HepG2 (cell line): ENCODE measurements at regions not wholly inside any gene's neighbourhood (a gene's known extent, or its start where the extent isn't known, plus 50 kb on each side); places are given as distances from the start of the nearest gene placed in this dataset.

ENCODE experiments used
- ATAC-seq: fragments of 200-7000 bp; cut with Tn5 transposase; 3 replicates; pipeline ENCODE4 v1.9.1; 2020; ENCODE audit warnings: mild to moderate bottlenecking, moderate library complexity
- BruUV-seq: library from RNA; stranded (reverse); fragments of 400-500 nt; replicated peaks from 2 replicates; lab custom pipeline; 2021; lab: Mats Ljungman, UMichigan
- CTCF ChIA-PET: fragments of 300-600 bp; formaldehyde crosslinking; extraction: SDS; loops from one replicate; lab custom pipeline; 2021; ENCODE audit warnings: low total read pairs, inconsistent platforms, low intra/inter-chr PET ratio; lab: Yijun Ruan, JAX
- POLR2A ChIA-PET: fragments of 350-600 bp; sonication (Branson Sonifier 250); formaldehyde crosslinking; loops from one replicate; lab custom pipeline; 2020; ENCODE audit warnings: antibody characterized with exemption, inconsistent platforms; lab: Yijun Ruan, JAX
- DNase-seq: peaks from one replicate; pipeline ENCODE4 v3.0.0-alpha.2; 2015; ENCODE audit warnings: low spot score
- FAIRE-seq: peaks from 3 replicates; lab custom pipeline; 2011; peaks lifted over from hg19 to GRCh38; lab: Jason Lieb, UNC
- H2AFZ ChIP-seq: one replicate; pipeline ENCODE4 v1.6.1; 2011; ENCODE audit warnings: low read length, inconsistent platforms
- H3K27ac ChIP-seq: fragments of 300-600 bp; 3 replicates; pipeline ENCODE4 v1.8.0; 2011; ENCODE audit warnings: mixed run types, mild to moderate bottlenecking, mixed read lengths, low read length, inconsistent platforms; ENCODE audit not compliant: insufficient read depth; ENCODE audit errors: extremely low read length
- H3K27me3 ChIP-seq, 2 experiments: fragments of 200-600 bp in 1 of 2; 2 replicates in 1 of 2; 3 replicates in 1 of 2; pipeline versions ENCODE4 v1.6.0 to v1.8.0; 2011; ENCODE audit warnings: low read length in 2 of 2, mild to moderate bottlenecking in 2 of 2, moderate library complexity in 2 of 2, inconsistent platforms in 1 of 2; ENCODE audit not compliant: insufficient read depth in 2 of 2, control insufficient read depth in 1 of 2
- H3K36me3 ChIP-seq, 2 experiments: fragments of 200-600 bp in 1 of 2; replicated peaks in 1 of 2; 2 replicates in 1 of 2; 3 replicates in 1 of 2; pipeline versions ENCODE4 v1.5.1 to v1.8.0; 2011; ENCODE audit warnings: low read length in 2 of 2, inconsistent platforms in 1 of 2; ENCODE audit not compliant: insufficient read depth in 2 of 2, control insufficient read depth in 1 of 2
- H3K4me1 ChIP-seq: 2 replicates; pipeline ENCODE4 v1.5.1; 2012; ENCODE audit warnings: low read length, inconsistent platforms; ENCODE audit not compliant: insufficient read depth
- H3K4me2 ChIP-seq: 2 replicates; pipeline ENCODE4 v1.6.0; 2011; ENCODE audit warnings: low read depth, low read length, inconsistent platforms
- H3K4me3 ChIP-seq, 3 experiments: fragments of 200-600 bp in 1 of 3; sonication (generic), shearing (Covaris generic) in 1 of 3; replicated peaks in 1 of 3; 2 replicates each; pipeline ENCODE4 v1.5.1; 2011 to 2016; ENCODE audit warnings: low read length in 3 of 3, inconsistent platforms in 2 of 3, low read depth in 2 of 3, mild to moderate bottlenecking in 2 of 3, control low read depth in 1 of 3, mixed read lengths in 1 of 3; ENCODE audit not compliant: insufficient read depth in 1 of 3
- H3K79me2 ChIP-seq: one replicate; pipeline ENCODE4 v1.6.1; 2011; ENCODE audit warnings: low read length, inconsistent platforms; ENCODE audit not compliant: insufficient read depth
- H3K9ac ChIP-seq: 2 replicates; pipeline ENCODE4 v1.6.0; 2011; ENCODE audit warnings: mild to moderate bottlenecking, low read depth, low read length, inconsistent platforms; ENCODE audit not compliant: insufficient read depth
- H3K9me3 ChIP-seq: 2 replicates; pipeline ENCODE4 v1.5.1; 2012; ENCODE audit warnings: mild to moderate bottlenecking, low read length
- H4K20me1 ChIP-seq: 2 replicates; pipeline ENCODE4 v1.6.0; 2011; ENCODE audit warnings: inconsistent platforms, mild to moderate bottlenecking, low read length, moderate library complexity; ENCODE audit not compliant: insufficient read depth
- ADNP ChIP-seq: sonication (generic); formaldehyde crosslinking; IDR thresholded peaks from 2 replicates; pipeline ENCODE4 v1.4.0; 2020; ENCODE audit warnings: missing genetic modification reagents
- FOSL1 ChIP-seq: sonication (generic); formaldehyde crosslinking; IDR thresholded peaks from 2 replicates; pipeline ENCODE4 v1.9.0; 2021; ENCODE audit warnings: missing genetic modification reagents, borderline replicate concordance
- FOXK2 ChIP-seq: fragments of 450-650 bp; IDR thresholded peaks from 2 replicates; pipeline ENCODE4 v1.6.1; 2016
- HNRNPUL1 ChIP-seq: fragments of 200-400 bp; formaldehyde crosslinking; IDR thresholded peaks from 2 replicates; pipeline ENCODE4 v1.6.1; 2017; ENCODE audit warnings: low read depth, mild to moderate bottlenecking, low read length, moderate library complexity
- MBNL3 ChIP-seq: fragments of 250-450 bp; sonication (Bioruptor Pico); conservative IDR thresholded peaks from 2 replicates; pipeline ENCODE4 v1.8.0; 2022; ENCODE audit warnings: mild to moderate bottlenecking, inconsistent platforms
- REST ChIP-seq, 2 experiments: IDR thresholded peaks; 2 replicates each; pipeline ENCODE4 v1.6.1; 2011 to 2012; ENCODE audit warnings: low read length in 2 of 2, borderline replicate concordance in 1 of 2, low read depth in 1 of 2, mild to moderate bottlenecking in 1 of 2, moderate library complexity in 1 of 2
- SMAD9 ChIP-seq: sonication (generic); formaldehyde crosslinking; IDR thresholded peaks from 2 replicates; pipeline ENCODE4 v1.5.1; 2020; ENCODE audit warnings: mild to moderate bottlenecking, missing genetic modification reagents
- ZBTB25 ChIP-seq: IDR thresholded peaks from 2 replicates; pipeline ENCODE4 v1.6.1; 2018; ENCODE audit warnings: missing genetic modification reagents
- ZMAT3 ChIP-seq: sonication (generic); formaldehyde crosslinking; conservative IDR thresholded peaks from 2 replicates; pipeline ENCODE4 v1.7.0; 2021; ENCODE audit warnings: missing genetic modification reagents
- ZMYM3 ChIP-seq: sonication (generic); formaldehyde crosslinking; IDR thresholded peaks from 2 replicates; pipeline ENCODE4 v1.5.1; 2020; ENCODE audit warnings: mild to moderate bottlenecking, missing genetic modification reagents
- ZNF546 ChIP-seq: sonication (generic); formaldehyde crosslinking; conservative IDR thresholded peaks from 2 replicates; pipeline ENCODE4 v1.8.1; 2023; ENCODE audit warnings: mild to moderate bottlenecking, missing genetic modification reagents
- ZNF737 ChIP-seq: sonication (generic); formaldehyde crosslinking; IDR thresholded peaks from 2 replicates; pipeline ENCODE4 v1.5.0; 2020; ENCODE audit warnings: missing genetic modification reagents, mild to moderate bottlenecking, borderline replicate concordance
- ZNF747 ChIP-seq: sonication (generic); formaldehyde crosslinking; IDR thresholded peaks from 2 replicates; pipeline ENCODE4 v1.8.1; 2023; ENCODE audit warnings: missing genetic modification reagents, mild to moderate bottlenecking, borderline replicate concordance
- ZNF777 ChIP-seq: sonication (generic); formaldehyde crosslinking; IDR thresholded peaks from 2 replicates; pipeline ENCODE4 v1.4.0; 2020; ENCODE audit warnings: missing genetic modification reagents
- ZNF891 ChIP-seq: sonication (generic); formaldehyde crosslinking; IDR thresholded peaks from 2 replicates; pipeline ENCODE4 v1.5.0; 2020; ENCODE audit warnings: mild to moderate bottlenecking, missing genetic modification reagents
- WGBS: methylation state at CpG from one replicate; pipeline ENCODE4 v1.1.6; 2017; ENCODE audit warnings: low lambda C conversion rate; 5-methylcytosine and 5-hydroxymethylcytosine counted together
- in situ Hi-C: cut with HindIII; loops from 2 replicates; pipeline ENCODE4 v1.10.0; 2017; ENCODE audit warnings: low pct_unique_long_range_greater_than_20kb; ENCODE audit not compliant: extremely low pct_ligation_motif_present
- intact Hi-C: fragments of 100-400 bp; cut with micrococcal nuclease; formaldehyde crosslinking; loops from one replicate; pipeline ENCODE4 v1.10.0; 2022; ENCODE audit not compliant: unreplicated experiment
- TF ChIP-seq, protein P1 (sequence below): sonication (generic); formaldehyde crosslinking; IDR thresholded peaks from 2 replicates; pipeline ENCODE4 v1.5.1; 2020; ENCODE audit warnings: missing genetic modification reagents, mild to moderate bottlenecking, borderline replicate concordance

DNA sequence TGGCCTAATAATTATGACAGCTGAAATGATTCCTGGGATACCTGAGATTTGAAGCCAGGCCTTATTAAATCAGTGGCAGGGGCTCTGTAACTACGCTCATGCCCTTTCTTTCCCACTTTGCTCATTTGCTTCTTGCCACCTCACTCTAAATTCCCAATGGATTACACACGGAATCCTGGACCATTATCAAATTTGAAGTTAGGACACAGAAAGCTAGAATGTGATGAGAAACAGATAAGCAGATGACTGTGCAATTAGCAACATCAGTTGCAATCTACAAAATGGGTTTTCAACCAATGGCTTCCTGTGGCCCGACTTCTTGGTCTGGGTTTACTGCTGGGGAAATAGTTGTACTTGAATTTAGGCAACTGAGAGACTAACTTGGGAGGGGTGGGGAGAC lies 374.3 kb downstream of the INHBA start:
- TF ChIP-seq FOSL1 (CRISPR knock-in tag) (no peak), HNRNPUL1 (no peak), ZNF737 (no peak), ZNF546 (CRISPR knock-in tag) (no peak), MBNL3 (CRISPR knock-in tag) (no peak), ZBTB25 (CRISPR knock-in tag) (no peak), ADNP (CRISPR knock-in tag) (no peak), ZMYM3 (no peak), REST (IDR thresholded peaks at IDR 0.05; ENCODE audit: borderline replicate concordance in 1 of 2, low read depth in 1 of 2, low read length in 2 of 2) (no peak), ZNF747 (no peak), ZNF777 (CRISPR knock-in tag) (no peak), FOXK2 (no peak), ZMAT3 (CRISPR knock-in tag) (no peak), ZNF891 (no peak), SMAD9 (CRISPR knock-in tag) (no peak)
- TF ChIP-seq, protein P1, sequence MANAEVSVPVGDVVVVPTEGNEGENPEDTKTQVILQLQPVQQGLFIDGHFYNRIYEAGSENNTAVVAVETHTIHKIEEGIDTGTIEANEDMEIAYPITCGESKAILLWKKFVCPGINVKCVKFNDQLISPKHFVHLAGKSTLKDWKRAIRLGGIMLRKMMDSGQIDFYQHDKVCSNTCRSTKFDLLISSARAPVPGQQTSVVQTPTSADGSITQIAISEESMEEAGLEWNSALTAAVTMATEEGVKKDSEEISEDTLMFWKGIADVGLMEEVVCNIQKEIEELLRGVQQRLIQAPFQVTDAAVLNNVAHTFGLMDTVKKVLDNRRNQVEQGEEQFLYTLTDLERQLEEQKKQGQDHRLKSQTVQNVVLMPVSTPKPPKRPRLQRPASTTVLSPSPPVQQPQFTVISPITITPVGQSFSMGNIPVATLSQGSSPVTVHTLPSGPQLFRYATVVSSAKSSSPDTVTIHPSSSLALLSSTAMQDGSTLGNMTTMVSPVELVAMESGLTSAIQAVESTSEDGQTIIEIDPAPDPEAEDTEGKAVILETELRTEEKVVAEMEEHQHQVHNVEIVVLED: no peak
- no peak overlapping the region for H2AFZ ChIP-seq
- intact Hi-C loops (no loop called here), in situ Hi-C loops (no loop called here)
- H3K79me2 ChIP-seq: no peaks in the 10 kb centered on the region
- no peaks in the 10 kb centered on the region for H3K27me3 ChIP-seq
- no peaks in the 10 kb centered on the region for H3K36me3 ChIP-seq
- DNase-seq (no peak), ATAC-seq (no peak), FAIRE-seq (no peak)
- no peak overlapping the region for H3K9ac ChIP-seq
- H3K4me1 ChIP-seq: no peaks in the 10 kb centered on the region
- no peak overlapping the region for H3K4me3 ChIP-seq
- ChIA-PET CTCF (no interaction called here), POLR2A (no interaction called here)
- BruUV-seq: no TSS peak
- no peak overlapping the region for H3K27ac ChIP-seq
- no peak overlapping the region for H3K4me2 ChIP-seq
- H3K9me3 ChIP-seq: no peaks in the 10 kb centered on the region
- 0% methylated on average over 3 of the region's 3 CpGs for WGBS
- H4K20me1 ChIP-seq: no peaks in the 10 kb centered on the region
